HCT116 (cell line): ENCODE measurements at regions not wholly inside any gene's neighbourhood (a gene's known extent, or its start where the extent isn't known, plus 50 kb on each side); places are given as distances from the start of the nearest gene placed in this dataset.

Experiments used
- ATF3 ChIP-seq: IDR thresholded peaks from 2 replicates; pipeline ENCODE4 v1.6.1; 2012
- CEBPB ChIP-seq: IDR thresholded peaks from 2 replicates; pipeline ENCODE4 v1.6.1; 2012; ENCODE audit warnings: low read depth
- CTCF ChIP-seq, 3 experiments: fragments of 200-600 bp in 1 of 3; sonication (generic) in 1 of 3; IDR thresholded peaks in 2 of 3; conservative IDR thresholded peaks in 1 of 3; 2 replicates each; pipeline ENCODE4 v1.5.1; 2012 to 2017; ENCODE audit warnings: low read depth in 2 of 3, low read length in 2 of 3, antibody characterized with exemption in 1 of 3, borderline replicate concordance in 1 of 3, control low read depth in 1 of 3, mild to moderate bottlenecking in 1 of 3, mixed read lengths in 1 of 3, mixed run types in 1 of 3, moderate library complexity in 1 of 3; ENCODE audit not compliant: insufficient read depth in 1 of 3
- EZH2 ChIP-seq: fragments of 200-600 bp; sonication (generic); IDR thresholded peaks from 2 replicates; pipeline ENCODE4 v1.6.1; 2017; ENCODE audit warnings: antibody characterized with exemption, mixed run types
- POLR2A ChIP-seq: IDR thresholded peaks from 2 replicates; pipeline ENCODE4 v1.7.0; 2011; ENCODE audit warnings: borderline replicate concordance; ENCODE audit not compliant: insufficient read depth, insufficient read length; ENCODE audit errors: extremely low read depth
- POLR2AphosphoS5 ChIP-seq: IDR thresholded peaks from 2 replicates; pipeline ENCODE4 v1.6.1; 2011; ENCODE audit warnings: mild to moderate bottlenecking, low read depth, low read length, moderate library complexity
- RAD21 ChIP-seq: IDR thresholded peaks from 2 replicates; pipeline ENCODE4 v1.6.1; 2012; ENCODE audit warnings: low read depth, mild to moderate bottlenecking
- SIN3A ChIP-seq: IDR thresholded peaks from 2 replicates; pipeline ENCODE4 v1.6.1; 2012; ENCODE audit warnings: low read depth
- YY1 ChIP-seq: IDR thresholded peaks from 2 replicates; pipeline ENCODE4 v1.6.1; 2011; ENCODE audit warnings: low read length, low read depth, moderate library complexity, mild to moderate bottlenecking; ENCODE audit not compliant: insufficient replicate concordance; ENCODE audit errors: extremely low read depth
- ZBTB33 ChIP-seq: IDR thresholded peaks from 2 replicates; pipeline ENCODE4 v1.6.1; 2011; ENCODE audit warnings: mild to moderate bottlenecking, low read length, moderate library complexity; ENCODE audit not compliant: insufficient replicate concordance; ENCODE audit errors: extremely low read depth
- ZFX ChIP-seq: fragments of 450-650 bp; IDR thresholded peaks from 2 replicates; pipeline ENCODE4 v1.6.1; 2017
- ZNF274 ChIP-seq: fragments of 200-500 bp; sonication (Bioruptor generic); IDR thresholded peaks from 2 replicates; pipeline ENCODE4 v1.6.1; 2014; ENCODE audit warnings: mild to moderate bottlenecking, low read depth, low read length, inconsistent platforms

- TF ChIP-seq CTCF (IDR thresholded peaks at IDR 0.05 in 2 of 3, conservative IDR thresholded peaks at IDR 0.05 in 1 of 3; ENCODE audit: borderline replicate concordance in 1 of 3, insufficient read depth in 1 of 3, low read depth in 2 of 3, low read length in 2 of 3) = no peak
- TF ChIP-seq EZH2 = no peak
- no peak for TF ChIP-seq RAD21
- TF ChIP-seq POLR2AphosphoS5 = no peak
- TF ChIP-seq CEBPB = no peak
- no peak for TF ChIP-seq YY1
- no peak for TF ChIP-seq POLR2A
- TF ChIP-seq ZBTB33 = no peak
- TF ChIP-seq ZNF274 = no peak
- TF ChIP-seq ZFX = no peak
- no peak for TF ChIP-seq ATF3
- TF ChIP-seq SIN3A = no peak
These were observed 174.2 kb upstream of the FUT9 start for GRCh38 chr6:95841560-95841959.
